Hematopoietic multipotent progenitor cell treated with erythropoietin and hydrocortisone succinate and interleukin-3 and kit ligand, for 17 days (in vitro differentiated cells): ENCODE measurements at regions not wholly inside any gene's neighbourhood (a gene's known extent, or its start where the extent isn't known, plus 50 kb on each side); places are given as distances from the start of the nearest gene placed in this dataset.

ENCODE experiments used
- DNase-seq: peaks from one replicate; pipeline ENCODE4 v3.0.0-alpha.2; 2015; ENCODE audit warnings: low spot score

DNA sequence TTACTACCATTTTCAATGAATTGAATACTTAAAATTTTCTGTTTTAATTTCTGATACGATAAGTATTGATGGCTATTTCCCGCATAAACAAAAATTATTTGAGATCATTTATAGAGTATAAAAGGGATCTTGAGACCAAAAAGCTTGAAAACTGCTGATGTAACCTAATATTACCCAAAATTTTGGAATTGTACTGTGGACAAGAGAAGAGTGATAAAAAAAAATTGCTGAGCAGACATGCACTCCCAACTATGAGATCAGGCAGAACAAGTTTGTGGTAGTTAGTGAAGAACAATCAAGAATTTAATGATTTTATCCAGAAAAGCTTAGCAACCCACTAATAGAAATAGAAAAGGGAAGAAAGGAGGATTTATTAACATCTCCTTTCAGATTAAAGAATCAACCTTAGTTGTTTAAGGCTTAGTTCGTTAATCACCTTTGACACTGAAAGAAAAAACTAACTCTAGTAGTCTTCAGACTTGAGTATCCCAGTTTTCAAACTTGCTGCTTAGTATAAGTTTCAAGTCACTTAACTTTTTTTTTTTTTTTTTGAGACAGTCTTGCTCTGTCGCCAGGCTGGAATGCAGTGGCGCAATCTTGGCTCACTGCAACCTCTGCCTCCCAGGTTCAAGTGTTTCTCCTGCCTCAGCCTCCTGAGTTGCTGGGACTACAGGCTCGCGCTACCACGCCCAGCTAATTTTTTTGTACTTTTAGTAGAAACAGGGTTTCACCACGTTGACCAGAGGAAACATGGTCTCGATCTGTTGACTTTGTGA, 50.6 kb upstream of the ZC3HAV1 start:
- DNase-seq, result no peak

DNA sequence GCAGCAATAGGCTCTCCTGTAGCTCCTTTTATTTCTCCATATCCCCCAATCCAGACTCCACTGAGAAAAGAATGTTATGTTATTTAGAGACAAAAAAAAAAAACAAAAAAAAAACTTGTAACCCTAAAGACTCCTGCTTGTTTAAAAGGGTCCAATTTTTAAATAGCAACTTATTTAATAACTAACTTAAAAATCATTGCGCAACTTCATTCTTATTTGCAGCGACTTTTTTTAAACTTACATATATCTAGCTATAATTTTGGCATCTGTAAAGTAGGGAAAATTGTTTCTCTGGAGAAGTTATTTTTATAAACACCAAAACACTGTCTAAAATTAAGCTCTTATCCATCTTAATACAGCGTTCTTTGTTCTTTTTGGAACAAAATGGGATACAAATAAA, 59.0 kb upstream of the ZC3HAV1 start:
- DNase-seq, result no peak

DNA sequence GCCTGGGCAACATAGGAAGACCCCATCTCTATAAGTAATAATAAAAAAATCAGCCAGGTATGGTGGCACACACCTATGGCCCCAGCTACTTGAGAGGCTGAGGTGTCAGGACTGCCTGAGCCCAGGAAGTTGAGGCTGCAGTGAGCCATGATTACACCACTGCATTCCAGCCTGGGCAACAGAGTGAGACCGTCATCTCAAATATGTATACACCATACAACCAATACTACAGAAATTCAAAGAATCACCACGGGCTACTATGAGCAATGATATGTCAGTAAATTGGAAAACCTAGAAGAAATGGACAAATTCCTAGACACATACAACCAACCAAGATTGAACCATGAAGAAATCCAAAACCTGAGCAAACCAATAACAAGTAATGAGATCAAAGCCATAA, 60.3 kb upstream of the ZC3HAV1 start:
- DNase-seq, result no peak

DNA sequence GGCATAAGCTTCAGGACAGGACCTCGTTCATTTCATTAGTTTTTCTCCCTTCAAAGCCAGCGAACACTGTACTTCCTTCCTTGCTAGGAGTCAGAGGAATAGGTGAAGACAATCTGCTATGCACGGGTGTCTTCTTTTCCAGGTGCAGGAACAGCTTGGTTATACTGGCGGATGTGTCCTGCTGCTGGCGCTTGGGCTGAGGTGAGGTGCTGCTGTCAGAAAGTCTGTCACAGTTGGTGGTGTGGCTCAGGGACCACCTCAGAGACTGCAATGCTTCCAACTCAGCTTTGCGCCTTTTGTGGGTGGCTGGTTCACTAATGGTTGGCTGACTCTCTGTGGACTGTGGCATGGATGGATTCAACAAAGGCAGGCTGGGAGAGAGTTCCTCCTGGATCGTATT, 58.3 kb upstream of the UBN2 start:
- no peak for DNase-seq

DNA sequence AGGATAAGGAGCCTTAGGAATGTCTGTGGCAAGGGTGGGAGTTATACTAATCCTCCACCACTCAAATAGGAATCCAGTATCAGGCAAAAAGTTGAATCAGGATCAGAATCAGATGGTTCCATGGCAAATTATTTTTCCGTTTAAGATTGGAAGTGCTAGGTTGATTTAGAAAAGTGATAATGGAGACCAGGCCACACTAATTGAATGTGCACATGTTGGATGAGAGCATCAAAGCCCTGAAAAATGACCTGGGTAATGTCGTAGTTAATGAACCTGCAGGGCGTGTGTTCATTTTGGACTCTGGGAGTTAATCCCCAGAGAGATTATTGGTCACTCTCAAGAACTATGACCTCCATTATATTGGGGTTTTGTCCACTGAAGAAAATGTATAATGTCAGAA, 53.3 kb upstream of the UBN2 start:
- no peak for DNase-seq

DNA sequence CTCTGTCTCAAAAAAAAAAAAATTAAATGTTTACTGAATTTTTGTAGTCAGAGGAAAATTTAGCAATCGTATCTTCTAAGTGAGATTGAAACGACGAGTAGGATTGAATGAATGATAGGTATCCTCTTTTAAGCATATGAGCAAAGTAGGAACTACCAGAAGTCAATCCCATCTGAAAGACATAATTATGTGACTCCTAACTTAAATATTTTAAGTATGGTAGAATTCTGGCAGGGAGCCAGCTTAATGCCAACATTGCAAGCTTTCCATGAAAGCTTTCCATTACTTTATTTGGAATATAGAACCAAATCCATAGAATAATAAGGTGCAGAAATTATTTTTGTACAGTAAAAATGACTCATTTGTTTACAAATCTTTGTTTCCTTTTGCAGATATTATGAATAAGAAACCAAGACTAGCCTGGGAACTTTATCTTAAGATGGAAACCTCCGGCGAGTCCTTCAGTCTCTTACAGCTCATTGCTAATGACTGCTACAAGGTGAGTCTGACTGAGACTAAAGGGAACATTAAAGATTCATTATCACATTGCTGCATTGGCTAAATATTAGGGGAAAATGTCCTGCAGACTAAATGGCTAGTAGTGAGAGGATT, 50.2 kb upstream of the UBN2 start:
- DNase-seq, result peak; percentile 26
